Left renal cortex interstitium (tissue), 4 donors: ENCODE measurements at regions not wholly inside any gene's neighbourhood (a gene's known extent, or its start where the extent isn't known, plus 50 kb on each side); places are given as distances from the start of the nearest gene placed in this dataset.

Source experiments
- DNase-seq, 4 donors: peaks; one replicate each; pipeline ENCODE4 v3.0.0-alpha.2; 2013; ENCODE audit warnings: low read depth in 4 of 4, low spot score in 2 of 4, missing footprints in 1 of 4

GRCh38 chr9:80233102-80233843, 661.5 kb downstream of the TLE4 start:
- DNase-seq = no peak

GRCh38 chr9:80231318-80232236, 659.8 kb downstream of the TLE4 start:
- no peak for DNase-seq

- DNase-seq = no peak
Measured at GRCh38 chr9:80223897-80224296, 652.1 kb downstream of the TLE4 start.

GRCh38 chr9:80222466-80223169, 650.9 kb downstream of the TLE4 start:
- no peak for DNase-seq

- no peak for DNase-seq
Measured at GRCh38 chr9:80218328-80218727, 646.6 kb downstream of the TLE4 start.

- no peak for DNase-seq
Measured at GRCh38 chr9:80213613-80214012, 641.8 kb downstream of the TLE4 start.

- no peak for DNase-seq
Measured at GRCh38 chr9:80208696-80209095, 636.9 kb downstream of the TLE4 start.

- DNase-seq = no peak
Measured at GRCh38 chr9:80204054-80204453, 632.3 kb downstream of the TLE4 start.

GRCh38 chr9:80197661-80198060, 625.9 kb downstream of the TLE4 start:
- no peak for DNase-seq

- DNase-seq = no peak
Measured at GRCh38 chr9:80191108-80191507, 619.3 kb downstream of the TLE4 start.

GRCh38 chr9:80188579-80188978, 616.8 kb downstream of the TLE4 start:
- no peak for DNase-seq

GRCh38 chr9:80185112-80185738, 613.5 kb downstream of the TLE4 start:
- no peak for DNase-seq

GRCh38 chr9:80177949-80178480, 606.2 kb downstream of the TLE4 start:
- DNase-seq = no peak

- peak in 1 of 4 donors; percentile 32 for DNase-seq
Measured at GRCh38 chr9:80175286-80176150, 603.8 kb downstream of the TLE4 start.

GRCh38 chr9:80163889-80164288, 592.1 kb downstream of the TLE4 start:
- DNase-seq = no peak

GRCh38 chr9:80158554-80159170, 586.9 kb downstream of the TLE4 start:
- peak in 2 of 4 donors; percentile 34 to 56 for DNase-seq

GRCh38 chr9:80158131-80158530, 586.4 kb downstream of the TLE4 start:
- peak in 2 of 4 donors; percentile 44 to 63 for DNase-seq

GRCh38 chr9:80157561-80157983, 585.8 kb downstream of the TLE4 start:
- DNase-seq = peak; percentile 64 to 84 (median 80)
